ENCODE measurements at regions not wholly inside any gene's neighbourhood (a gene's known extent, or its start where the extent isn't known, plus 50 kb on each side); places are given as distances from the start of the nearest gene placed in this dataset.

GRCh38 chr1:95551201-95551600 is 317.2 kb downstream of the RWDD3 start:
- no peak for TF ChIP-seq CTCF (IDR thresholded peaks at IDR 0.05; ENCODE audit: insufficient read depth, low read length, poor library complexity, severe bottlenecking)
- TF ChIP-seq EZH2phosphoT487 (conservative IDR thresholded peaks at IDR 0.05; ENCODE audit: low read length), result no peak
